Left lung (tissue), 4 donors: ENCODE measurements at regions not wholly inside any gene's neighbourhood (a gene's known extent, or its start where the extent isn't known, plus 50 kb on each side); places are given as distances from the start of the nearest gene placed in this dataset.
A peak's percentile ranks its signal among the peaks of the same experiment; 100 is the strongest.

Source experiments
- ATAC-seq: fragments of 200-7000 bp; cut with Tn5 transposase; one replicate; pipeline ENCODE4 v1.9.1; 2020; ENCODE audit warnings: moderate library complexity
- DNase-seq, 4 donors: peaks; one replicate each; pipeline ENCODE4 v3.0.0-alpha.2; 2013 to 2020
- H3K27ac ChIP-seq, 2 donors: fragments of 200-600 bp; sonication (generic) in 1 of 2; one replicate each; pipeline versions ENCODE4 v1.5.0 to v1.8.0; 2020 to 2021
- H3K27me3 ChIP-seq, 2 donors: fragments of 200-600 bp; sonication (generic) in 1 of 2; one replicate each; pipeline versions ENCODE4 v1.5.0 to v1.8.0; 2020 to 2021
- H3K36me3 ChIP-seq, 2 donors: fragments of 200-600 bp; sonication (generic) in 1 of 2; one replicate each; pipeline versions ENCODE4 v1.5.0 to v1.8.0; 2020 to 2021
- H3K4me1 ChIP-seq, 2 donors: fragments of 200-600 bp; one replicate each; pipeline ENCODE4 v1.8.0; 2021
- H3K4me3 ChIP-seq, 2 donors: fragments of 200-600 bp; sonication (generic) in 1 of 2; one replicate each; pipeline versions ENCODE4 v1.5.0 to v1.8.0; 2020 to 2021; ENCODE audit warnings: mild to moderate bottlenecking in 1 of 2
- H3K9me3 ChIP-seq, 2 donors: fragments of 200-600 bp; sonication (generic) in 1 of 2; one replicate each; pipeline versions ENCODE4 v1.5.0 to v1.8.0; 2020 to 2021
- CTCF ChIP-seq, 2 donors: fragments of 200-600 bp; sonication (generic) in 1 of 2; IDR thresholded peaks; one replicate each; pipeline versions ENCODE4 v1.5.0 to v1.8.0; 2021; ENCODE audit warnings: antibody characterized with exemption in 2 of 2
- intact Hi-C, 2 donors: fragments of 100-400 bp; cut with DNase I; formaldehyde crosslinking; loops; one replicate each; pipeline versions ENCODE4 v1.11.2 to v1.14.2; 2022
- donor health status: DM: no; HTN: yes; CAD: no.
- donor health status: DM: no; HTN: no; CAD: no.

- ATAC-seq = no peak
- intact Hi-C loops = loop anchor here in 1 of 2 donors (10.0 kb wide), 1 partner anchor 181 kb away; no protein-coding TSS in a partner anchor
- Histone ChIP-seq H3K36me3 (no peaks in the 10 kb centered on the region), H3K27me3 (no peaks in the 10 kb centered on the region), H3K9me3 (no peaks in the 10 kb centered on the region), H3K4me3 (no peak overlapping the region), H3K27ac (no peak overlapping the region), H3K4me1 (peaks cover 5 to 12% of the 10 kb centered on the region in 2 donors)
- peak in 2 of 4 donors; percentile 22 to 64 for DNase-seq
- no peak for TF ChIP-seq CTCF (IDR thresholded peaks at IDR 0.05)
These were observed 189.5 kb upstream of the GSE1 start for GRCh38 chr16:85423631-85424030.

GRCh38 chr16:85424260-85425073 is 188.7 kb upstream of the GSE1 start:
- DNase-seq (peak in 2 of 4 donors; percentile 31 to 75), ATAC-seq (no peak)
- intact Hi-C loops = loop anchor here in 1 of 2 donors (10.0 kb wide), 1 partner anchor 180 kb away; no protein-coding TSS in a partner anchor
- no peaks in the 10 kb centered on the region for H3K36me3 ChIP-seq
- TF ChIP-seq CTCF (IDR thresholded peaks at IDR 0.05) = no peak
- peaks cover 5 to 12% of the 10 kb centered on the region in 2 donors for H3K4me1 ChIP-seq
- H3K9me3 ChIP-seq = no peaks in the 10 kb centered on the region
- H3K27me3 ChIP-seq = no peaks in the 10 kb centered on the region
- H3K4me3 ChIP-seq = no peak overlapping the region
- no peak overlapping the region for H3K27ac ChIP-seq

- H3K27me3 ChIP-seq = no peaks in the 10 kb centered on the region
- no peaks in the 10 kb centered on the region for H3K9me3 ChIP-seq
- no peak for TF ChIP-seq CTCF (IDR thresholded peaks at IDR 0.05)
- H3K4me1 ChIP-seq = peaks cover 5 to 12% of the 10 kb centered on the region in 2 donors
- H3K27ac ChIP-seq = no peak overlapping the region
- no peak overlapping the region for H3K4me3 ChIP-seq
- no peak for ATAC-seq
- peak in 2 of 4 donors; percentile 27 to 46 for DNase-seq
- no peaks in the 10 kb centered on the region for H3K36me3 ChIP-seq
- intact Hi-C loops = loop anchor here in 1 of 2 donors (10.0 kb wide), 1 partner anchor 180 kb away; no protein-coding TSS in a partner anchor
These were observed 188.0 kb upstream of the GSE1 start for GRCh38 chr16:85425074-85425662.

GRCh38 chr16:85426806-85427205 is 186.3 kb upstream of the GSE1 start:
- intact Hi-C loops = loop anchor here in 1 of 2 donors (10.0 kb wide), 1 partner anchor 178 kb away; no protein-coding TSS in a partner anchor
- no peak for TF ChIP-seq CTCF (IDR thresholded peaks at IDR 0.05)
- Histone ChIP-seq H3K4me1 (peaks cover 5 to 12% of the 10 kb centered on the region in 2 donors), H3K36me3 (no peaks in the 10 kb centered on the region), H3K27me3 (no peaks in the 10 kb centered on the region), H3K4me3 (no peak overlapping the region), H3K9me3 (no peaks in the 10 kb centered on the region), H3K27ac (no peak overlapping the region)
- DNase-seq = peak in 1 of 4 donors; percentile 17
- no peak for ATAC-seq
